HEK293T (cell line): ENCODE measurements at regions not wholly inside any gene's neighbourhood (a gene's known extent, or its start where the extent isn't known, plus 50 kb on each side); places are given as distances from the start of the nearest gene placed in this dataset.

Experiments
- FOXA1 ChIP-seq: fragments of 450-650 bp; IDR thresholded peaks from 2 replicates; pipeline ENCODE4 v1.6.1; 2016; ENCODE audit warnings: mild to moderate bottlenecking
- HDGF ChIP-seq: fragments of 450-650 bp; IDR thresholded peaks from 2 replicates; pipeline ENCODE4 v1.6.1; 2017; ENCODE audit warnings: antibody characterized with exemption, borderline replicate concordance
- TARDBP ChIP-seq: fragments of 450-650 bp; IDR thresholded peaks from 2 replicates; pipeline ENCODE4 v1.6.1; 2016

DNA sequence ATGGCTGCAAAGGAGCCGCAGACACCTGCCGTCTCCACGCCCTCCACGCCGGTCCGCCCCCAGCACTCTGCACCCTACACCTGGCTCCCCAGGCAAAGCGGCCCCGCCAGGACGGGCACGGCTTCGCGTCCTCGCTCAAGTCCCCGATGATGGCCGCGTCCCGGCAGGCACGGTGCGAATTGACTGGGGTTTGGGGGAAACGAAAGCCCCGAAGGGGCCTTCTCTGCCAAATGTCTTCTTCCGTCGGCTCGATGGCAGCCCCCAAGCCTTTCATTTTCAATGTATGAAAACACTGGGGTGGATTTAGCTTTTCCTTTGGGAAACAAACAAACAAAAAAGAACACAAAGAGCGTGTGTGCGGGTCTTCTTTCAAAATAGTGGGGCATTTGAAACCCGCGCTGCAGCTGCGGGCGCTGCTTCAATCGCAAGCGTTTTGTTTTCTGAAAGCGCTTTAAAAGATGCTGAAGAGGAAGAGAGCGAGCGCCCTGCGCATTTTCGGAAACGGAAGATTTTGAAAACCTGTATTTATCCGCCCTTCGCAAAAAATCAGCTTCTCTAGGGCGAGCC is 160.0 kb downstream of the RMI1 start:
- TF ChIP-seq HDGF, result no peak
- TF ChIP-seq TARDBP, result no peak
- no peak for TF ChIP-seq FOXA1
